ENCODE measurements at regions not wholly inside any gene's neighbourhood (a gene's known extent, or its start where the extent isn't known, plus 50 kb on each side); places are given as distances from the start of the nearest gene placed in this dataset.

GRCh38 chr15:95973566-95974256, 356.8 kb upstream of the NR2F2 start:
- TF ChIP-seq POLR2A (IDR thresholded peaks at IDR 0.05; ENCODE audit: low read depth, low read length) (no peak), POLR2AphosphoS5 (IDR thresholded peaks at IDR 0.05; ENCODE audit: low read depth, low read length) (no peak), TAF1 (IDR thresholded peaks at IDR 0.05; ENCODE audit: low read depth, low read length) (no peak)

All from GM12891 (cell line).